GM21737 (cell line): ENCODE measurements at regions not wholly inside any gene's neighbourhood (a gene's known extent, or its start where the extent isn't known, plus 50 kb on each side); places are given as distances from the start of the nearest gene placed in this dataset.

ENCODE experiments used
- ATAC-seq: cut with Tn5 transposase; IDR thresholded peaks from one replicate; pipeline ENCODE4 v1.9.1; 2021; ENCODE audit warnings: mild to moderate bottlenecking, moderate library complexity; ENCODE audit not compliant: unreplicated experiment

- no peak for ATAC-seq
Measured at GRCh38 chr11:15378941-15379340, 264.2 kb downstream of the INSC start.

- no peak for ATAC-seq
Measured at GRCh38 chr11:15379483-15379882, 264.8 kb downstream of the INSC start.

- no peak for ATAC-seq
Measured at GRCh38 chr11:15390857-15391256, 276.1 kb downstream of the INSC start.

GRCh38 chr11:15396778-15397177 lies 282.1 kb downstream of the INSC start:
- ATAC-seq = no peak

- ATAC-seq = no peak
Measured at GRCh38 chr11:15406851-15407351, 292.2 kb downstream of the INSC start.

GRCh38 chr11:15412054-15412453 lies 297.3 kb downstream of the INSC start:
- no peak for ATAC-seq

- no peak for ATAC-seq
Measured at GRCh38 chr11:15418921-15419320, 304.2 kb downstream of the INSC start.

GRCh38 chr11:15419696-15420095 lies 305.0 kb downstream of the INSC start:
- no peak for ATAC-seq

GRCh38 chr11:15430381-15430780 lies 315.7 kb downstream of the INSC start:
- no peak for ATAC-seq

- no peak for ATAC-seq
Measured at GRCh38 chr11:15434529-15434928, 319.8 kb downstream of the INSC start.

- ATAC-seq = no peak
Measured at GRCh38 chr11:15446315-15446714, 331.6 kb downstream of the INSC start.

GRCh38 chr11:15446929-15447328 lies 332.2 kb downstream of the INSC start:
- no peak for ATAC-seq

- no peak for ATAC-seq
Measured at GRCh38 chr11:15451713-15452112, 337.0 kb downstream of the INSC start.

GRCh38 chr11:15453211-15453765 lies 338.6 kb downstream of the INSC start:
- ATAC-seq = no peak

- ATAC-seq = no peak
Measured at GRCh38 chr11:15468466-15468865, 353.7 kb downstream of the INSC start.

- ATAC-seq = no peak
Measured at GRCh38 chr11:15471048-15471894, 356.5 kb downstream of the INSC start.

GRCh38 chr11:15471895-15472799 lies 357.4 kb downstream of the INSC start:
- ATAC-seq = no peak

- no peak for ATAC-seq
Measured at GRCh38 chr11:15473954-15474837, 359.5 kb downstream of the INSC start.

- ATAC-seq = no peak
Measured at GRCh38 chr11:15476371-15476917, 361.7 kb downstream of the INSC start.

- ATAC-seq = no peak
Measured at GRCh38 chr11:15481871-15482270, 367.1 kb downstream of the INSC start.
